Neutrophil (primary cell): ENCODE measurements at regions not wholly inside any gene's neighbourhood (a gene's known extent, or its start where the extent isn't known, plus 50 kb on each side); places are given as distances from the start of the nearest gene placed in this dataset.

Experiments used
- H3K27ac ChIP-seq: fragments of 200-600 bp; sonication (generic); 2 replicates; pipeline ENCODE4 v1.5.1; 2016; ENCODE audit warnings: mild to moderate bottlenecking, moderate library complexity
- H3K27me3 ChIP-seq: fragments of 200-600 bp; sonication (generic); 2 replicates; pipeline ENCODE4 v1.6.0; 2016; ENCODE audit warnings: mild to moderate bottlenecking
- H3K36me3 ChIP-seq: fragments of 200-600 bp; sonication (generic); 2 replicates; pipeline ENCODE4 v1.5.1; 2017
- H3K4me1 ChIP-seq, 2 experiments: fragments of 200-600 bp in 1 of 2; sonication (generic) in 1 of 2; 1 replicate in 1 of 2; 2 replicates in 1 of 2; pipeline versions ENCODE4 v1.5.1 to v1.6.1; 2013 to 2016; ENCODE audit warnings: low read depth in 1 of 2, low read length in 1 of 2, mild to moderate bottlenecking in 1 of 2, moderate library complexity in 1 of 2; ENCODE audit not compliant: control insufficient read depth in 1 of 2, insufficient read depth in 1 of 2
- H3K4me3 ChIP-seq, 2 experiments: fragments of 200-600 bp in 1 of 2; sonication (generic) in 1 of 2; 1 replicate in 1 of 2; 2 replicates in 1 of 2; pipeline ENCODE4 v1.5.1; 2013 to 2016; ENCODE audit warnings: low read depth in 1 of 2, low read length in 1 of 2, mild to moderate bottlenecking in 1 of 2, moderate library complexity in 1 of 2
- H3K9me3 ChIP-seq: fragments of 200-600 bp; sonication (generic); 2 replicates; pipeline ENCODE4 v1.5.1; 2016
- TF ChIP-seq, protein P1 (sequence below): fragments of 200-600 bp; sonication (generic); IDR thresholded peaks from 2 replicates; pipeline ENCODE4 v1.5.1; 2016; ENCODE audit warnings: antibody characterized with exemption

DNA sequence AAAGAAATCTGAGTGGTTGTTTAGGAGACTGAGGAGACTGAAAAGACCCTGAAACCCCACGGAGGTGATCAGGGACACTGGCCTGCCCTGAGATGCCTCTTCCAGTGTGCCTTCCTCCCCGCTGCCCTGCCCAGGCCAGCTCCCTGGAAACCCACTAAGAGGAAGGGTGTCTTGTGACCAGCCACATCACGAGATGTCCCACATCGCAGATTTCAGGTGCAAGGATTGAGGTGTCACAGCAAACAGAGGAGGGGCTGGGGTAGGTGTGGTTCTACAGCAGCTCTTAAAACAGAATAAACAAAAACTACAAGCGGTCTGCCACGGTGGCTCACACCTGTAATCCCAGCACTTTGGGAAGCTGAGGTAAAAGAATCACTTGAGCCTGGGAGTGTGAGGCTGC is 184.3 kb upstream of the C14orf180 start:
- H3K27me3 ChIP-seq: peaks cover 42% of the 10 kb centered on the region
- H3K36me3 ChIP-seq: no peaks in the 10 kb centered on the region
- no peaks in the 10 kb centered on the region for H3K4me1 ChIP-seq
- H3K9me3 ChIP-seq: peaks cover 6% of the 10 kb centered on the region
- H3K4me3 ChIP-seq: no peak overlapping the region
- no peak overlapping the region for H3K27ac ChIP-seq
- TF ChIP-seq, protein P1, sequence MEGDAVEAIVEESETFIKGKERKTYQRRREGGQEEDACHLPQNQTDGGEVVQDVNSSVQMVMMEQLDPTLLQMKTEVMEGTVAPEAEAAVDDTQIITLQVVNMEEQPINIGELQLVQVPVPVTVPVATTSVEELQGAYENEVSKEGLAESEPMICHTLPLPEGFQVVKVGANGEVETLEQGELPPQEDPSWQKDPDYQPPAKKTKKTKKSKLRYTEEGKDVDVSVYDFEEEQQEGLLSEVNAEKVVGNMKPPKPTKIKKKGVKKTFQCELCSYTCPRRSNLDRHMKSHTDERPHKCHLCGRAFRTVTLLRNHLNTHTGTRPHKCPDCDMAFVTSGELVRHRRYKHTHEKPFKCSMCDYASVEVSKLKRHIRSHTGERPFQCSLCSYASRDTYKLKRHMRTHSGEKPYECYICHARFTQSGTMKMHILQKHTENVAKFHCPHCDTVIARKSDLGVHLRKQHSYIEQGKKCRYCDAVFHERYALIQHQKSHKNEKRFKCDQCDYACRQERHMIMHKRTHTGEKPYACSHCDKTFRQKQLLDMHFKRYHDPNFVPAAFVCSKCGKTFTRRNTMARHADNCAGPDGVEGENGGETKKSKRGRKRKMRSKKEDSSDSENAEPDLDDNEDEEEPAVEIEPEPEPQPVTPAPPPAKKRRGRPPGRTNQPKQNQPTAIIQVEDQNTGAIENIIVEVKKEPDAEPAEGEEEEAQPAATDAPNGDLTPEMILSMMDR: no peak

DNA sequence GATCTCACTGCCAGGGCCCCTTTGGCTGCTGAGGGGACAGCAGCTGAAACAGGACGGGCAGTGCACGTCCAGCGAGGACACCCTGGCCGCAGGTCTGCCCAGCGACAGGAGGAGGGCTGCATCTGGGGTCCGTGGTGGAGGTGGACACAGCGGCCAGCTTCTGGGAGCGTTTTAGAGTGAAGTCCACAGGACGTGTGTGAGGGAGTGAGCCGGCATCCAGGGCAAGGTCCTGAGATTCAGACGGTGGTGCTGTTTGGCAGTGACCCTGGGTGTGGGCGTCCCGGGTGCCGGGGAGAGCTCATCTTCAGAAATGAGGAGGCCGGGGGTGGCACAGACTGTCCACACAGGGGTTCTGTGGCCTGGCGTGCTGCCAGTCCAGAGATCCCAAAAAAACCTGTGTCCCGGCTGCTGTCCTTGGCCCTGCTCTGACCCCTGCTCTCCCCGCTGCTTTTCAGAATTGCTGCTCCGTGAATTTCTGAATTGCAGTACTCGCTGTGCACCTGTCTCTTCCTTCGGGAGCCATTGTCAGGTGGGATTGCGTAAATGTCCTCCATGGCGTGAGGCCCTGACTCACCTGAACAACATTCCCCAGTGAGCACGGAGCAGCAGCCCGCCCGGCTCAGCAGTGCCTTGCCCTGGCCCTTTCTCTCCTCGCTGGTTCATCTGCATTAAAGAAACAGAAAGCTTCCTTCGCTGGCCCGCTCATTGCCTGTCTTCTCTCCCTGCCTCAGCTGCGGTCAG is 183.5 kb upstream of the C14orf180 start:
- Histone ChIP-seq H3K9me3 (peaks cover 6% of the 10 kb centered on the region), H3K27me3 (peaks cover 42% of the 10 kb centered on the region), H3K4me3 (no peak overlapping the region), H3K36me3 (no peaks in the 10 kb centered on the region), H3K4me1 (no peaks in the 10 kb centered on the region), H3K27ac (no peak overlapping the region)
- TF ChIP-seq, protein P1: no peak

DNA sequence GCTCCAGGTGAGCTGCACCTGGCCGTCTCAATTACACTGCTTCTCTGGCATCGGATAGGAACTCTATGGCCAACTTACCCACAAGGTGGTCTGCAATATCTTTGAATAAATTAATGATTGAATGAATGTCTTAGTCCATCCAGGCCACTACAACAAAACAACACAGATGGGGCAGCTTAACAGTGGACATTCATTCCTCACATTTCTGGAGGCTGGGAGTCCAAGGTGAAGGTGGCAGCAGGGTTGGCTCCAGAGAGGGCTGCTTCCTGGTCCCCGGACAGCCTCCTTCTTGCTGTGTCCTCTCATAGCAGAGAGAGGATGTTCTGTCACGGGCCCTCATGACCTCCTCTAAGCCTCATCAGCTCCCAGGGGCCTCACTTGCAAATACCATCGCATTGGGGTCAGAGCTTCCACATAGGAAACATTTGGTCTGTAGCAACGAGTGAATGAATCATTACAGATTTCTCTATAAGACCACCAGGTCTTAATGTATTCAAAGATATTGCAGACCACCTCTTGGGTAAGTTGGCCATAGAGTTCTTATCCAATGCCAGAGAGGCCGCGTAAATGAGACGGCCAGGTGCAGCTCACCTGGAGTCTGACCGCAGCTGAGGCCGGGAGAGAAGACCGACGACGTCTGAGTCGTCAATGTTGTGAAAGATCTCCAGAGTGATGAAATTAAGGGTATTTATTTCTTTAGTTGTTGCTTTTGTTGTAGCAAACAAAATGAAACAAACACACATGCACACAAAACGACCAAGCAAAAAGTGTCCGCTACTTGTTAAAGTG is 182.7 kb upstream of the C14orf180 start:
- no peaks in the 10 kb centered on the region for H3K4me1 ChIP-seq
- peaks cover 6% of the 10 kb centered on the region for H3K9me3 ChIP-seq
- no peaks in the 10 kb centered on the region for H3K36me3 ChIP-seq
- H3K4me3 ChIP-seq: no peak overlapping the region
- no peak overlapping the region for H3K27ac ChIP-seq
- TF ChIP-seq, protein P1: no peak
- H3K27me3 ChIP-seq: peaks cover 36% of the 10 kb centered on the region

DNA sequence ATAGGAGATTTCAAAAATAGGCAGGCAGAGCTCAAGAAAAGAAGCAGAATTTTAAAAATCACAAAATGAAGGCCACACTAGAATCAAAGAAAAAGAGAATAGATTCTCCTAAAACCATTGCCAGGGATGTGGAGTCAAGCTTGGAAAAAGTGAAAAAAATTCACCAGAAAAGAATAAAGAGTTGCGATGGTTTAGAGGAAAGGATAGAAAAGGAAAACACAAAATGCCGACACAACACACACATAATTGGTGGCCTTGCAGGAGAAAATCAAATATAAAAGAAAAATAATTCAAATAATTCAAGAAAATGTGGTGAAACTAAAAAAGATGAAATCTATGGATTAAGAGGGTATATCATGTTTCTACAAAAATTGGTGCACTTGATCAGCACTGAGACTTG is 181.6 kb upstream of the C14orf180 start:
- TF ChIP-seq, protein P1: no peak
- no peaks in the 10 kb centered on the region for H3K4me1 ChIP-seq
- peaks cover 6% of the 10 kb centered on the region for H3K9me3 ChIP-seq
- peaks cover 31% of the 10 kb centered on the region for H3K27me3 ChIP-seq
- H3K4me3 ChIP-seq: no peak overlapping the region
- H3K27ac ChIP-seq: no peak overlapping the region
- no peaks in the 10 kb centered on the region for H3K36me3 ChIP-seq

DNA sequence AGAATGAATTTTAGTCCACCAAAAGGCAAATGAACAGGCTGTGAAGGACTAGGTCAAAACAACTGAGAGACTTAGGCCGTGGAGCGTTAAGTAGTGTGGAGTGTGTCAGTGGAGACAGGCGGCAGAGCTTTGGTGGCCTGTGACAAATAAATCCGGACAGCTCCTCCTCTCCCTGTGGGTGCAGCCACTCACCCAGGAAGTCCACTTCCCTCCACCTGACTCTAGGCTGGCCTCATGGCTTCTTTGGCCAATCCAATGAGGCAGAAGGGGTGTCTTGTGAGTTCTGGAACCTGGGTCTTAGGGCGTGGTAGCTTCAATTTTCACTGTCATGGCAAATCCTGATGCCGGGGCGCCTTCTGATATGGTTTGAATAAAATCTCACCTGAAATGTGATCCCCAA is 180.9 kb upstream of the C14orf180 start:
- TF ChIP-seq, protein P1: no peak
- no peaks in the 10 kb centered on the region for H3K4me1 ChIP-seq
- H3K4me3 ChIP-seq: no peak overlapping the region
- peaks cover 24% of the 10 kb centered on the region for H3K27me3 ChIP-seq
- peaks cover 6% of the 10 kb centered on the region for H3K9me3 ChIP-seq
- no peaks in the 10 kb centered on the region for H3K36me3 ChIP-seq
- H3K27ac ChIP-seq: no peak overlapping the region
